SK-N-DZ (cell line): ENCODE measurements at regions not wholly inside any gene's neighbourhood (a gene's known extent, or its start where the extent isn't known, plus 50 kb on each side); places are given as distances from the start of the nearest gene placed in this dataset.

Experiments used
- DNase-seq: peaks from one replicate; pipeline ENCODE4 v3.0.0-alpha.2; 2015; ENCODE audit warnings: low spot score

DNA sequence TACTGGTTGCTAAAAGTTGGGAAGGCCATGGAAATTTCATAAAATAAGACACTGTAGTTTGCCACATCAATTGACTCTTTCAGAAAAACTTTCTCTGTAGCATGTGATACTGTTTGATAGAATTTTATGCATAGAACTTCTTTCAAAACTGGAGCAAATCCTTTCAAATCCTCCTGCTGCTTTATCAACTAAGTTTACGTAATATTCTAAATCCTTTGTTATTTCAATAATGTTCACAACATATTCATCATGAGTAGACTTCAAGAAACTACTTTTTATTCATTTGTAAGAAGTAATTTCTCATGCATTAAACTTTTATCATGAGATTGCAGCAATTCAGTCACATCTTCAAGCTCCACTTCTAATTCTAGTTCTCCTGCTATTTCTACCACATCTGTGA lies 199.3 kb downstream of the PCDH18 start:
- DNase-seq = no peak

DNA sequence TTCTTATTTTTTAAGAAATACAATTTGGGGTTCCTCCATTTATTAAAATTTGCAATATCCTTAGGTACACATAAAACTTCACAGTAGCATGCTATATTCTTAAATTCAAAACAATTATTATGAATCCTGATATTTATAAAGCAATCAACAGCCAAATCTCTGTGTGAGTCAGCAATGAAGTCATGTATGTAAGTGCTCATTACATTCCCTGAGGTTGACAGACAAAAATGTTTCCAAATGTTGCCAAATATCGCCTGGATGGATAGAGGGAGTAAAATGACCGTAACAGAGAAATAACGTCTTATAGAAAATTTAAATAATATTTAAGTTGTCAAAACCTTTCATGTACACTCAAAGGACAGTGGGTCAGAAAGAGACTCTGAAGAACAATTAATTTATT lies 220.0 kb downstream of the PCDH18 start:
- DNase-seq = no peak

DNA sequence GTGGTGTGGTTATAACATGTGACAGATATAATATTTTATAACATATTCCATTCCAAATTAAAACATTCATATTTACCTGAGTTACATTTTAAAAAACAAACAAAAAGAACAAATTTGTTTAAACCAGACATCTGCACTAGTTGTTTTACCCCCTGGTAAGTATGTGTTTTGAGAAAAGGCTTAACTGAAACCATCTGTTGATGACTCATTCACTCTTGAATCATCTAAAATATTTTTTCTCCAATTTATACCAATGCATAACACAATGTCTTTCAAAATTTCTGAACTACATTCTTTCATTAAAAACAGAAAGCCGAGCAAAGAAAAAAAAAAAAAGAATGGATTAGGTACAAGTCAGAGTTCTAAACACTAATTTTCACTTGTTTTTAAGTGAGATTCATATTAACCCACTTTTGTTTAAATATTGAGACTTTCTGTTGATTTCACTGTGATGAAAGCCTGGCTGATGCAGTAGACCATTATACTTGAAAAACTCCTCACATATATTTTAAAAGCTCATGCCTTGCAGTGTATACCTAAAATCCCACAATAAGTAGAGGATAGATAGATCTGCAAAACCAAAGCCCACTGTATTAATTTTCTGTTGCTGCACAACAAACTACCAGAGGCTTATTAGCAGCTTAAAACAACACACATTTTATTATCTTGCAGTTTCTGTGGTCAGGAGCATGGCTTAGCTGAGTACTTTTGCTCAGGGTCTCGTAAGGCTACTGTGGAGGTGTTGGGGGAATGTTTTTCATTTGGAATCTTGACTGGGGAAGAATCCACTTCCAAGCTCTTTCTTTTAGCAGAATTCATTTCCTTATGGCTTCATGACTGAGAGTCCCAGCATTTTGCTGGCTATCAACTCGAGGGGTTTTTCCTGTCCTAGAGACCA lies 221.5 kb downstream of the PCDH18 start:
- DNase-seq = no peak

DNA sequence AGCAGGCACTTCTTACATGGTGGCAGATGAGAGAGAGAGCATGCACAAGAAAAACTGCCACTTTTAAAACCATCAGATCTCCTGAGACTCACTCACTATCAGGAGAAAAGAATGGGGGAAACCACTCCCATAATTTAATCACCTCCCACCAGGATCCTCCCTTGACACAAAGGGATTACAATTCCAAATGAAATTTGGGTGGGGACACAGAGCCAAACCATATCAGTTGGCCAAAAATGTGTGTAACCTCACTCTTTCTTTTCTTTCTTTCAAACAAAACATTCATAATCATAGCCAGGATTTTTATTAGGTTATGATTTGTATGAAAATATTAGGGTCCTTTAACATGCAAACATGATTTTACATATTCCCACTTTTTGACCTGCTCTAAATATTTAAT lies 222.1 kb downstream of the PCDH18 start:
- no peak for DNase-seq

DNA sequence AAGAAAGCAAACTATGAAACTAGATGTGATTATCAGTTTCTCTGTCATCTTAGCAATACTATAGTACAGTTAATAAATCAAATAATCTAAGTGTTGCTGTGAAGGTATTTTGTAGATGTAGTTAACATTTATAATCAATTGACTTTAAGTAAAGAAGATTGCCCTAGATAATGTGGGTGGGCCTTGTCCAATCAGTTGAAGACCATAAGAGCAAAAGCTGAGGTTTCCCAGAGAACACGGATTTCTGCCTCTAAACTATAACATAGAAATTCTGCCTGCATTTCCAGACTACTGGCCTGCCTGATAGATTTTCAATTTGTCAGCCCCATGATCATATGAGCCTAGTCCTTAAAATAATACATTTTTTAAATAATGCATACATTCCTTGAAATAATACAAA lies 222.9 kb downstream of the PCDH18 start:
- no peak for DNase-seq

DNA sequence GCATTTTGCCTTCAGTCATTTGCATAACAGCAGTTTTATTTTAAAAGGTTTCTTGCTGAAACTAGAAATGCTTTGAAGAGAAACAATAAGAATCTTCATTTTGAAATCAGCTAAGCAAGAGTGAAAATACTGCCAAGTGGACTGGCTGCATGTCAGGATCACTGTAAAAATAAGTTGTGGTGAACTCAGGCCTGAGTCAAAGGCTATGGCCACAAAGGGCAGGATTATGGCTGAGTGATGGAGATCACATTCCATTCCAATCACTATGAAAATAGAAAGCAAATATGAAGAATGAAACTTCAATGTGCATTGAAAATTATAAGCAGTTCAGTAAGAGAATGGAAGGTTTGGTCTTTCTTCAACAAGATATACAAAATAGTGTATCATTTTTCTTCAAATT lies 224.5 kb downstream of the PCDH18 start:
- no peak for DNase-seq

DNA sequence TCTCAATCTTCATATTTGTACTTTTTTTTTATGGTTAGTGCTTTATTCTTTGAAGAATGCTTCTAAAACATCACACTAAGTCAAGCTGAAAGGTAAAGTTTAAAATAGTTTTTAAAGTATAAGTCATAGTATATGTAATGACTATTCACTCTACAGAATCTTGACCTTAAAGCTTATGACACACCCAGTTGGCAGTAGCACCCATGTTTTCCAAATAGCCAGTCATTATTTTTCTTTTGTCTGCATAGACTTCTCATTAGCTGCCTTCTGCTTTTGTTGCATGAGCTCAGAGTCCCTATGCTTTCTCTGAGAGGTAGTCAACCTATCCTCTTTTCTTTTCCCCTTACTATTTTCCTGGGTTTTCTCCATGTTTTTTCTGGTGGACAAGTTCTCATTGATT lies 231.5 kb downstream of the PCDH18 start:
- DNase-seq = no peak

DNA sequence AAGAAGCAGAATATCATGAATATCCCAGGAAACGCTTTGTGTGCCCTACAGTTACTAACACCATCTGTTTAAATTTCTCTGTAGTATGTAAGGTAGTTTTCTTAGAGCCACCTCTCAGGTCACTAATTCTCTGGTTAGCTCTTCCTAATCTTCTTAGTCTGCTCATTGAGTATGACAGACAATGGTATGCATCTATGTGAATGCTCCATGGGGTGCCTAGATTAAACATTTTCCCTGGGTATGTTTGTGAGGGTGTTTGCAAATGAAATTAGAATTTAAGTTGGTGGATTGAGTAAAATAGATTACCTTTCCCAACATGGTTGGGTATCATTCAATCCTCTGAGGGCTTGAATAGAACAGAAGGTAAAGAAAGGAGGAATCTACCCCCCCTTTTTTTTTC lies 233.0 kb downstream of the PCDH18 start:
- DNase-seq = no peak

DNA sequence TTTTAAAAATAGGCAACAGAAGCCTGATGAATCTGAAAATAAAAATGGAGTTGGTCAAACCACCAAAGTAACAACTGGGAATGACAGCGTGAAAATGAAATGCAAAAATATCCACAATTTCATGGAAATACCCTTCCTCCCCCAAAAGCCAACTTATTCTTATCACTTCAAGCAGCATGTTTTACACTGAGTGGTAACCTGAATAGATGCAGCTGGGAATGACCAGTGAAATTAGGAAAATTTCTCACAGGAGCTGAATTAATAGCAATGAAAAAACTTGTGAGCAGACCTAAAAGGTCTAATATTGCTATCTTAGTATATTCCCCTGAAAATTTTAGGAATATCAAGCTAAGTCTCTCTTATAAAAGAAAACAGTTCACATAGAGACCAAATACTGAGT lies 239.0 kb downstream of the PCDH18 start:
- no peak for DNase-seq

DNA sequence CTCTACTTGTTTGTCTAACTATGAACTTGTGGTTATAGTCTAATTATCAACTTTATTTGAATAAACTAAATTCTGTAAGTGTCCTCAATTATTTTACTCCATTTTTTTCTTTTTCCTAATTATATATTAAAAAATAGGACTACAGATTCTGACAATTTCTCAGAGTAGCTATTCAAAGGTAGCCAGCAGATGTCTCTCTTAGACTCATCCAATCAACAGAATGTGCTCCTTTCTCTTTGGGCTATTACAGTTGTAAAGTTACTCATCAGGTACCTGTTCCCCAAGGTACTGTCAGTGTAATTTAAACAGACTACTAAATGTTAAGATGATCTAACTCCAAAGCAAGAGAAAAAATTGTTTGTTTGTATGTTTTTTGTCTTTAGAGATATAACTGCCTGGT lies 248.6 kb downstream of the PCDH18 start:
- DNase-seq = no peak

DNA sequence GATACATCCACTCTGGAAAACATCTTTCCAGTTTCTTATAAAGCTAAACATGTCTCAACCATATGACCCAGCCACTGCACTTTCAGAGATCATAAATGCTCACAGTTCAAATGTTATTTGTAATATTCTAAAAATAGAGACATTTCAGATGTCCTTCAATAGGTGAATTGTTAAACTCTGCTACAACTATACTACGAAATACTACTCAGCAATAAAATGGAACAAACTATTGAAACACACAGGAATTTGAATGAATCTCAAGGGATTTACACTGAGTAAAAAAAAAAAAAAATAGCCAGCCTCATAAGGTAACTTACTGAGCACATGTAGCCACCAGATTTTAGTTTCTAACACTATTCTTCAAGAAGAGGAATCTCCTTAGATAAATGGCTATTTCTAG lies 253.9 kb downstream of the PCDH18 start:
- DNase-seq = no peak

DNA sequence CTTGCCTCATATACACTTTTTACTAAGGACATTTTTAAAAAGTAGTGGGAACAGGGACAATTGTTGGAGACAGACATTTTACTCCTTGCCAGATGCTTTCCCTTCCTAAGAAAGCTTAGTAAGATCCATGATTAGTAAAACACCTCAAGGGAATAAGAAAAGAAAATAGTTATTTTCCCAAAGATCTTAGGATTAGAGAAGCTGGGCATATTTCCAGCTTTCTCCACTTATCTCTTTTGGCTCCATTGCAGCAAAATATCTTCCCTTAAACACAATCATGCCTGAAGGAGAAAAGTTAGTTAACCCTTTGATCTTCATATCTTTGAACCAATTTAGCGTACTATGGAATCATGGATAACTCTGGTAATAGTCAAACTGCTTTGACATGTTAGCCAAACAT lies 257.9 kb downstream of the PCDH18 start:
- DNase-seq = no peak

DNA sequence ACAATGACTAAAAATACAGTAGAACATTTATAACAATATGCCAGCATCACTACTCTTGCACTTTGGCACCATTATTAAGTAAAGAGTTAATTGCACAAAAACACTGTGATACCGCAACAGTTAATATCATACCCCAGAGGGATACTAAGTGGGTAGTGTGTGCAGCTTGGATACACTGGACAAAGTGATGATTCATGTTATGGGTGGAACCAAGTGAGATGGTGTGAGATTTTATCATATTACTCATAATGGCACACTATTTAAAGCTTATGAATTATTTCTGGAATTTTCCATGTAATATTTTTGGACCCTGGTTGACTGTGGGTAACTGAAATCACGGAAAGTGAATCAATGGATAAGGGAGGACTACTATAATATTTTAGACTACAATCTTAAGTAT lies 265.3 kb downstream of the PCDH18 start:
- no peak for DNase-seq

DNA sequence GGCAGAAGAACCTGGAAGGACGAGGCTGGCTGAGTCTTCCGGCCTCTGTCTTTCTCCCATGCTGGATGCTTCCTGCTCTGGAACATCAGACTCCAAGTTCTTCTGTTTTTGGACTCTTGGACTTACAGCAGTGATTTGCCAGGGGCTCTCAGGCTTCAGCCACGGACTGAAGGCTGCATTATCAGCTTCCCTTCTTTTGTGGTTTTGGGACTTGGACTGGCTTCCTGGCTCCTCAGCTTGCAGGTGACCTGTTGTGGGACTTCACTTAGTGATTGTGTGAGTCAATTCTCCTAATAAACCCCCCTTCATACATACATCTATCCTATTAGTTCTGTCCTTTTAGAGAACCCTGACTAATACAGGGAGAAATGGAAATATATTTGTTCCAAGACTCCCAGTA lies 265.8 kb downstream of the PCDH18 start:
- no peak for DNase-seq

DNA sequence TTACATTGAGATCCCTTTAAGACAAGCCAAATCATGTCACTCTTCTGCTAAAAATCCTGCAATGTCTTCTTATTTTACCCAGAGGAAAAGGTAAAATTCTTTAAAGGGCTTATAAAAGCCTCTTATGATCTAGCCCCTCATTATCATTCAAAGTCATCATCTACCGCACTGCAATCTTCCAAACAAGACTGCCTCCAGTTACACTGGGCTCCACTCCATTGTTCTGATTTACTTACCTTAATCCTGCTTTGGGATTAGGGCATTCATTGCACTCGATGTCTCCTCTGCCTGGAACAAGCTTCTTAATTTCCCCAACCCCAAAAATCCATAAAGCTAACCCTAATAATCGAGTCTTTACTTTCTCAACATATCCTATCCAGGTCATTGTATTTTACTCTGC lies 269.1 kb downstream of the PCDH18 start:
- DNase-seq = no peak

DNA sequence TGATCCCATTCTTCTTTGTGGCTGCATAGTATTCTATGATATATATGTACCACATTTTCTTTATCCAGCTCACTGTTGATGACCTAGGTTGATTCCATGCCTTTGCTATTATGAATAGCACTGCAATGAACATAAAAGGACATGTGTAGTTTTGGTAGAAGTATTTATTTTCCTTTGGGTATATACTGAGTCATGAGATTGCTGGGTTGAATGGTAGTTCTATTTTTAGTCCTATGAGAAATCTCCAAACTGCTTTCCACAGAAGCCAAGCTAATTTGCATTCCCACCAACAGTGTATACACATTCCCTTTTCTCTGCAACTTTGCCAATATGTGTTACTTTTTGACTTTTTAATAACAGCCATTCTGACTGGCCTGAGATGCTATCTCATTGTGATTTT lies 278.3 kb downstream of the PCDH18 start:
- DNase-seq = no peak

DNA sequence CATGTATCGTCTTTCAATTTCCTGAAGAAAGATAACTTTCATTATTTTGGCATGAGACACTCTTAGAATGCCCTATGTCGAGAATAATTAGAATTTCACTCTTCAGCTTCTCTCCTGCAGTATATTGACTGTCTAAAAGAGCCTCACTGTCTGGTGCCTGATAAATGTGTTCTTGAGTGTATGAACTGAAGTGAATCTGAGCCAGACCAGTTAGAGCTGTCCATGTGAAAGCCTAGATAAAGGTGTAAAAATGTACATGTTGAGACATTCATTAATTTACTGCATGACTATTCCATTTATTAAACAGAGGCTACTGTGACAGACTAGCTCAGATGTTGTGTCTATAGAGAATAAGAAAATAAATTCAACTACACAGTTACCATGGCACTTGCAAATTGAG lies 283.2 kb downstream of the PCDH18 start:
- DNase-seq = no peak

DNA sequence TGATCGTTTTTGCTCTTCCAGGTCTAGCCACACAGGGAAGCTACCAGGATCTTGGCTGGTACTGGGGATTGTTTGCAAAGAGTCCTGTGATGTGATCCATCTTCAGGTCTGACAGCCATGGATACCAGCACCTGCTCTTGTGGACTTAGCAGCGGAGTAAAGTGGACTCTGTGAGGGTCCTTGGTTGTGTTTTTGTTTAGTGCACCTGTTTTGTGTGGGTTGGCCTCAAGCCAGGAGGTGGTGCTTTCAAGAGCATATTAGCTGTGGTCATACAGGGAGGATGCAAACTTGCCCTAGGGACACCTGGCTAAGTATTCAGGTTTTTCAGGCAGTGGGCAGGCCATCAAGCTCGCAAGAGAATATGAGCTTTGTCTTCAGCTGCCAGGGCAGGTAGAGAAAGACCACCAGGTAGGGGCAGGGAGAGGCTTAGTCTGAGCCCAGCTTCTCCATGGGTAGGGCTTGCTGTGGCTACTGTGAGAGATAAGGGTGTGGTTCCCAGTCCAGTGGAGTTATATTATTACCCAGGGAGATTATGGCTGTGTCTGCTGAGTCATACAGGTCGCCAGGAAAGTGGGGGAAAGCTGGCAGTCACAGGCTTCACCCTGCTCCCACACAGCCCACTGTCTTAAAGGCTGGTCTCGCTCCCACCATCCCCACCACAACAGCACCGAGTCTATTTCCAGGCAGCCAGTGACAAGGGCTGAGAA lies 293.7 kb downstream of the PCDH18 start:
- no peak for DNase-seq

DNA sequence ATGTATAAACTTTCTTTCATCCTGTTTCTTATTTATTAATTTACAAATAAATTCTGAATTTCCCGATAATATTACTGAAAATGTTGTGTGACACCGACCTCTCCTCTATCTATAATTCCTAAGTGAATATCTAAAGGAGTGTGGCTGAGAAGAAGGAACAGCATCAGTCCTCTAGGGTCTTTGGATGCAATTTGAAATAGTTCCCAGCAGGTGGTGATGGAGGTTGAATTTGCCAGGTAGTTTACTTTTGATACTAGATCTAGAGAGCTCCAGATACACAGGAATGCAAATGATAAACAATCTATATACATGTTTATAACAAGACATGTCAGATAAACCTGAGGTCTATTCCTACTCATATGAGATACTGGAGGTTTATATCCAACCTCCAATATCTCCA lies 305.4 kb downstream of the PCDH18 start:
- no peak for DNase-seq

DNA sequence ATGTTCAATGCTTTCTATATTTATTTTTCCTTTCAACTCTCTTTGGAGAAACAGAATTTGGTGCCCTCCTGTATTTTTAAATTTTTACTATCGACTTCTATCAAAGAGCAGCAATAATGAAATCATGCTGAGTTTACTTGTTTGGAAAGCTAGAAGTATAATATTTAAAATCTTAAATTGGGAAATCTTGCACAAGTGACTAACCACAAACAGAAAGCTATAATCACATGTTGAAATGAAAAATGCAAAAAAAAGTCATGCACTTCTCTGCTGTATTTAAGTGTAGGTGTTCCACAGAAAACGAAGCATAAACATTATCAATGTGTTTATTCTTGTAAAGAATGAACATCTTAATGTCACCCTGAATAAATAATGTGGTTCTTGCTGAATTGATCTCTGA lies 306.1 kb downstream of the PCDH18 start:
- DNase-seq = no peak

DNA sequence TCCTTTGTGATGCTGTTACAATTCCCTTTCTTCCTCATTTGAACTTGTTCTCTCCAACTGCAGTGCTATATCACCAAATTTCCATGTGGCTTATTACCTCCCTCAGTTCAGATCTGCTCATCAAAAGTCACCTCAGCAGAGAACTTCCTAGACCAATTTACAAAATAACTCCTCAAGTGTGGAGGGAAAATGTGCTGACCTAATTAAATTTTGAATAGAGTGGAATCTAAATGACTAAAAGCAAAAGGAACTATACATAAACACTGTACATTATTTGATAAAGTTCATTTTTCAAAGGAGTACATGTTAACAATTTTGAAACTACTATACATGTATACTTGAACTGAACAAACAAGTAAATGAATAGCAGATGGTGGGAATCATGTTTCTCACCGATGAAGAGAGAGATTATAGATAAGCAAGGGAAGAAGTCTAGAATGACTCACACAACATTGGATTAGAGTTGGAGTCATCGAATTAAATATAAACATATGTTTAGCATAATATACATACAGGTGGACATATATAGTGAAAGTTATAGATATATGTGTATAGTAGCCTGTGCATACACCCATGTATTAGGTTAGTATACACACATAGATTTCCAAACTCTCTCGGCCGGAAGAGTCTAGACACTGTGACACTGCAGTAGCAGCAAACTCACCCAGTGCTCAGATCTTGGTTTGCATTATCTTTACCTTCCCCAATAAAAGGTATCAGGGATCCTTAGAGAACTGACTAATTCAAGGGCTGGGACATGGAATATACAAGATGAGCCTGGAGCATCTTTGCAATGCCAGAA lies 318.7 kb downstream of the PCDH18 start:
- peak; percentile 40 for DNase-seq

DNA sequence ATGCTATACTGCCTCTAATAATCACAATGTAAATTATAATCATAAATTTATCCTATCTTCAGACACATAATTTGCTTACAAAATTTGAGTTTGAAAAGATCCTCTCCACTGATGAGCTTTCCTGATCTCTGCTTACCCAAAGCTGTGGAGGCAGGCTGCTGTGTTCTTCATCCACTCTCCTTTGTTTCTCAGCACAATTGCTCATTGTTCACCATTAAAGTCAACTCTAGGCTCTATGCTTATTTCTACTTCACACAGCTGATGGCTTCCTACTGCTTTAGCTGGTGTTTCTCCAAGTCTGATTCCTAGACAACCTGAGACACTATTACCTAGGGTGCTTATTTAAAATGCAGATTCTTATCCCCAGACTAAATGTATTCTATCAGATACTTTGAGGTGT lies 319.7 kb downstream of the PCDH18 start:
- DNase-seq = no peak
